ENCODE measurements at regions not wholly inside any gene's neighbourhood (a gene's known extent, or its start where the extent isn't known, plus 50 kb on each side); places are given as distances from the start of the nearest gene placed in this dataset.

GRCh38 chr2:142189501-142189900, 58.7 kb upstream of the LRP1B start:
- TF ChIP-seq CTCF (IDR thresholded peaks at IDR 0.05; ENCODE audit: partially characterized antibody, unreplicated experiment) = no peak
- Mint-ChIP-seq H3K27ac (ENCODE audit: unreplicated experiment) (no peak overlapping the region), H3K36me3 (ENCODE audit: unreplicated experiment) (no peaks in the 10 kb centered on the region), H3K9me3 (ENCODE audit: unreplicated experiment) (no peaks in the 10 kb centered on the region), H3K4me1 (ENCODE audit: low read depth, unreplicated experiment) (no peaks in the 10 kb centered on the region), H3K4me3 (ENCODE audit: unreplicated experiment) (no peak overlapping the region), H3K27me3 (ENCODE audit: unreplicated experiment) (no peaks in the 10 kb centered on the region)
- DNase-seq = no peak

- no peak for DNase-seq
- Mint-ChIP-seq H3K27me3 (ENCODE audit: unreplicated experiment) (no peaks in the 10 kb centered on the region), H3K9me3 (ENCODE audit: unreplicated experiment) (no peaks in the 10 kb centered on the region), H3K36me3 (ENCODE audit: unreplicated experiment) (no peaks in the 10 kb centered on the region), H3K27ac (ENCODE audit: unreplicated experiment) (no peak overlapping the region), H3K4me3 (ENCODE audit: unreplicated experiment) (no peak overlapping the region), H3K4me1 (ENCODE audit: low read depth, unreplicated experiment) (no peaks in the 10 kb centered on the region)
- TF ChIP-seq CTCF (IDR thresholded peaks at IDR 0.05; ENCODE audit: partially characterized antibody, unreplicated experiment) = no peak
Measured at GRCh38 chr2:142188562-142188961, 57.7 kb upstream of the LRP1B start.

- DNase-seq = peak; percentile 74
- Mint-ChIP-seq H3K4me1 (ENCODE audit: low read depth, unreplicated experiment) (peaks cover 8% of the 10 kb centered on the region), H3K4me3 (ENCODE audit: unreplicated experiment) (no peak overlapping the region), H3K27ac (ENCODE audit: unreplicated experiment) (peak overlapping the region; percentile 60), H3K27me3 (ENCODE audit: unreplicated experiment) (no peaks in the 10 kb centered on the region), H3K9me3 (ENCODE audit: unreplicated experiment) (peaks cover 2% of the 10 kb centered on the region), H3K36me3 (ENCODE audit: unreplicated experiment) (no peaks in the 10 kb centered on the region)
- peak; percentile 76 for TF ChIP-seq CTCF (IDR thresholded peaks at IDR 0.05; ENCODE audit: partially characterized antibody, unreplicated experiment)
Measured at GRCh38 chr2:142180820-142181533, 50.2 kb upstream of the LRP1B start.
